ENCODE measurements at regions not wholly inside any gene's neighbourhood (a gene's known extent, or its start where the extent isn't known, plus 50 kb on each side); places are given as distances from the start of the nearest gene placed in this dataset.

GRCh38 chr2:198597648-198598047, 793.3 kb downstream of the PLCL1 start:
- Mint-ChIP-seq H3K36me3 (ENCODE audit: low read depth) (no peaks in the 10 kb centered on the region), H3K9me3 (no peaks in the 10 kb centered on the region), H3K4me1 (no peaks in the 10 kb centered on the region), H3K27ac (no peak overlapping the region), H3K4me3 (no peak overlapping the region), H3K27me3 (no peaks in the 10 kb centered on the region)
- intact Hi-C loops (cut with micrococcal nuclease), result no loop called here
- no peak for DNase-seq

DNA sequence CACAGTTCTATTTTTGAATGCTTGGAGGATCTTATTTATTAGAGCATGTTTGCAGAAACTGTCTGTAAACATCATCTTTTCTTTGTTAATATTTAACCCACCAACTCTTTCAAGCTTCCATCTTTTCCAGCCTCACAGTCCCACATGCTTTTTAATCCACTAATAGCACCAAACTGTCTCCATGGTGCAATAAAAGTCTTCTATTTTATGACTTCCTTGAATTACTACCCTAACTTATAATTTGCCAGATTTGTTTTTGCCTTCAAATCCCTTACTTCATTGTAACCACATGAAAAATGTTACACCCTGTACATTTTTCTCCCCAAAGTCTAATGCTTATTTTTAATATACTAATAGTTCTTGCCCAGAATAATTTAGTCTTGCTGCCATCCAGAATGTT, 792.6 kb downstream of the PLCL1 start:
- Mint-ChIP-seq H3K27me3 (no peaks in the 10 kb centered on the region), H3K4me1 (no peaks in the 10 kb centered on the region), H3K36me3 (ENCODE audit: low read depth) (no peaks in the 10 kb centered on the region), H3K4me3 (no peak overlapping the region), H3K9me3 (no peaks in the 10 kb centered on the region), H3K27ac (no peak overlapping the region)
- no peak for DNase-seq
- intact Hi-C loops (cut with micrococcal nuclease), result no loop called here

GRCh38 chr2:198595721-198596120, 791.3 kb downstream of the PLCL1 start:
- H3K27me3 Mint-ChIP-seq, result no peaks in the 10 kb centered on the region
- H3K4me1 Mint-ChIP-seq, result no peaks in the 10 kb centered on the region
- no peaks in the 10 kb centered on the region for H3K36me3 Mint-ChIP-seq (ENCODE audit: low read depth)
- no peak for DNase-seq
- H3K9me3 Mint-ChIP-seq, result no peaks in the 10 kb centered on the region
- no peak overlapping the region for H3K27ac Mint-ChIP-seq
- H3K4me3 Mint-ChIP-seq, result no peak overlapping the region
- intact Hi-C loops (cut with micrococcal nuclease), result no loop called here

DNA sequence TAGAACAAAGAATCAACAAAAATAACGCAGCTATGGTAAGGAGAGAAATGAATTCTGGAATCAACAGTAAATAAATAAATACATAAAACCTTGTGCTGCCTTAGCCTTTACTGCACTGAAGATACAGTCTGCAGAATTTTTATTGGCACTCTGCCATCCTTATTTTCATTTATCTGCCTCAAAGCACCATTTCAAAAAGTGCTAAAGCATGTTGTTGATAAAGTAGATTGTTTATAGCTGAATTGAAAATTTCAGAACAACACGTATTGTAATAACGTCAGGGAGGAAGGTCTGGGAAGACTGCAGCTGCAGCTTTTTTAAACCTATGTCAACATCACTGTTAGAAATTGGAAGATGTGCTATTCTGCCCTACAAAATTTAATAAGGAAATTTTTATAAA, 787.2 kb downstream of the PLCL1 start:
- Mint-ChIP-seq H3K9me3 (no peaks in the 10 kb centered on the region), H3K36me3 (ENCODE audit: low read depth) (no peaks in the 10 kb centered on the region), H3K27me3 (no peaks in the 10 kb centered on the region), H3K4me1 (no peaks in the 10 kb centered on the region), H3K4me3 (no peak overlapping the region), H3K27ac (no peak overlapping the region)
- DNase-seq, result no peak
- intact Hi-C loops (cut with micrococcal nuclease), result no loop called here

DNA sequence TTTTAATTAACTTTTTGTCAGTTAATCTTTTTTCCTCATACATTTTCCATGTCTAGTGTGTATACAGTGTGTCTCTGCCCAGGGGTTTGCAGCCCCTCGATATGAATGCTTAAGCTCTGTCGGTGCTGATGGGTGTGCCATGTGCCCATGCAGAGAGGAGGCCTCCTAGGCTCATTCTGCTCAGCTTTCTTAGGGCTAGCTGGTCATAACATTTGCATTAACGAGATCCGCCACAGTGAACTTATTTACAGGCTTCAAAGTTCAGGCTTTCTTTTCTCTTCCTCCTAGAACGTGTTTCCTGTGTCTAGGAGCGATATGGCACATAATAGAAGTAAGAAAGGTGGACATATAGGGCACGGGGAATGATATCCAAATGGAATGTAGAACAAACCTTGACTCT, 783.3 kb downstream of the PLCL1 start:
- Mint-ChIP-seq H3K4me3 (no peak overlapping the region), H3K4me1 (no peaks in the 10 kb centered on the region), H3K36me3 (ENCODE audit: low read depth) (no peaks in the 10 kb centered on the region), H3K27ac (no peak overlapping the region), H3K27me3 (no peaks in the 10 kb centered on the region), H3K9me3 (no peaks in the 10 kb centered on the region)
- intact Hi-C loops (cut with micrococcal nuclease), result no loop called here
- DNase-seq, result no peak

GRCh38 chr2:198587240-198587639, 782.8 kb downstream of the PLCL1 start:
- no peak overlapping the region for H3K4me3 Mint-ChIP-seq
- no peaks in the 10 kb centered on the region for H3K36me3 Mint-ChIP-seq (ENCODE audit: low read depth)

GRCh38 chr2:198571393-198571792, 767.0 kb downstream of the PLCL1 start:
- DNase-seq, result no peak
- intact Hi-C loops (cut with micrococcal nuclease), result no loop called here
- H3K9me3 Mint-ChIP-seq, result no peaks in the 10 kb centered on the region
- no peak overlapping the region for H3K27ac Mint-ChIP-seq
- H3K4me1 Mint-ChIP-seq, result no peaks in the 10 kb centered on the region
- no peaks in the 10 kb centered on the region for H3K27me3 Mint-ChIP-seq
- no peaks in the 10 kb centered on the region for H3K36me3 Mint-ChIP-seq (ENCODE audit: low read depth)
- no peak overlapping the region for H3K4me3 Mint-ChIP-seq

More at GRCh38 chr2:198587240-198587639, 782.8 kb downstream of the PLCL1 start:
- intact Hi-C loops (cut with micrococcal nuclease), result no loop called here
- Mint-ChIP-seq H3K27me3 (no peaks in the 10 kb centered on the region), H3K27ac (no peak overlapping the region), H3K4me1 (no peaks in the 10 kb centered on the region), H3K9me3 (no peaks in the 10 kb centered on the region)
- no peak for DNase-seq

GRCh38 chr2:198558176-198558575, 753.8 kb downstream of the PLCL1 start:
- Mint-ChIP-seq H3K4me1 (no peaks in the 10 kb centered on the region), H3K27ac (no peak overlapping the region), H3K4me3 (no peak overlapping the region), H3K27me3 (no peaks in the 10 kb centered on the region), H3K9me3 (no peaks in the 10 kb centered on the region), H3K36me3 (ENCODE audit: low read depth) (no peaks in the 10 kb centered on the region)
- no peak for DNase-seq
- intact Hi-C loops (cut with micrococcal nuclease), result no loop called here

GRCh38 chr2:198546122-198546521, 741.7 kb downstream of the PLCL1 start:
- DNase-seq, result no peak
- intact Hi-C loops (cut with micrococcal nuclease), result no loop called here
- no peak overlapping the region for H3K27ac Mint-ChIP-seq
- H3K4me1 Mint-ChIP-seq, result no peaks in the 10 kb centered on the region
- no peaks in the 10 kb centered on the region for H3K36me3 Mint-ChIP-seq (ENCODE audit: low read depth)
- H3K27me3 Mint-ChIP-seq, result no peaks in the 10 kb centered on the region
- H3K4me3 Mint-ChIP-seq, result no peak overlapping the region
- H3K9me3 Mint-ChIP-seq, result no peaks in the 10 kb centered on the region

DNA sequence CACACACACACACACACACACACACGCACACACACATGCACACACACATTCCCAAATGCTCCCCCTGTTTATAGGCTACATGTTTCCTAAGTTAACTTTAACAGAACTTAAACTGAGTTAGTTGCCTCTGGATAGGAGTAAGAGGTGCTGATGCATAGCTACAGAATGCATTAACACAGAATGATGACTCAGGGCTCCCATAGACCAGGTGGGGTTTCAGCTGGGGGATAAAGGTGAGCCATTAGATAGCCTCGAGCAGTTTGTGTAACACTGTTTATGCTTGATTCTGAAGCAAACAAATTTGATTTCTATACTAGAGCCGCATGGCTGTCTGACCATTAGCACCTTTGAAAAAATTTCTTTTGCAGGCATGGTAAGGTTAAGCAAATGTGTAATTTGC, 741.0 kb downstream of the PLCL1 start:
- intact Hi-C loops (cut with micrococcal nuclease), result no loop called here
- no peak overlapping the region for H3K4me3 Mint-ChIP-seq
- no peaks in the 10 kb centered on the region for H3K9me3 Mint-ChIP-seq
- DNase-seq, result no peak
- H3K36me3 Mint-ChIP-seq (ENCODE audit: low read depth), result no peaks in the 10 kb centered on the region
- no peaks in the 10 kb centered on the region for H3K27me3 Mint-ChIP-seq
- no peak overlapping the region for H3K27ac Mint-ChIP-seq
- H3K4me1 Mint-ChIP-seq, result no peaks in the 10 kb centered on the region

- Mint-ChIP-seq H3K36me3 (ENCODE audit: low read depth) (no peaks in the 10 kb centered on the region), H3K27me3 (no peaks in the 10 kb centered on the region), H3K4me3 (no peak overlapping the region), H3K27ac (no peak overlapping the region), H3K4me1 (no peaks in the 10 kb centered on the region), H3K9me3 (no peaks in the 10 kb centered on the region)
- intact Hi-C loops (cut with micrococcal nuclease), result no loop called here
- no peak for DNase-seq
Measured at GRCh38 chr2:198544461-198544860, 740.1 kb downstream of the PLCL1 start.

DNA sequence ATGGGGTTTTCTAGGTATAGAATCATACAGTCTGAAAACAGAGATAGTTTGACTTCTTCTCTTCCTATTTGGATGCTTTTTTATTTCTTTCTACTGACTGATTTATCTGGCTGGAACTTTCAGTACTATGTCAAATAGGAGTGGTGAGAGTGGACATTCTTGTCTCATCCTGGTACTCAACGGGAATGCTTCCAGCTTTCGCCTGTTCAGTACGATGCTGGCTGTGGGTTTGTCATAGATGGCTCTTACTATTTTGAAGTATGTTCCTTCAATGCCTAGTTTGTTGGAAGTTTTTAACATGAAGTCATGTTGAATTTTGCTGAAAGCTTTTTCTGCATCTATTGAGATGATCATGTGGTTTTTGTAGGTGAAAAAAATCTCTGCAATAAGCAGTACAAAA, 730.4 kb downstream of the PLCL1 start:
- H3K36me3 Mint-ChIP-seq (ENCODE audit: low read depth), result no peaks in the 10 kb centered on the region
- H3K27me3 Mint-ChIP-seq, result no peaks in the 10 kb centered on the region
- H3K9me3 Mint-ChIP-seq, result no peaks in the 10 kb centered on the region
- H3K4me1 Mint-ChIP-seq, result no peaks in the 10 kb centered on the region
- H3K4me3 Mint-ChIP-seq, result no peak overlapping the region
- no peak overlapping the region for H3K27ac Mint-ChIP-seq
- DNase-seq, result no peak
- intact Hi-C loops (cut with micrococcal nuclease), result no loop called here

- no peak overlapping the region for H3K4me3 Mint-ChIP-seq
- H3K27ac Mint-ChIP-seq, result no peak overlapping the region
- no peak for DNase-seq
- H3K36me3 Mint-ChIP-seq (ENCODE audit: low read depth), result no peaks in the 10 kb centered on the region
- no peaks in the 10 kb centered on the region for H3K27me3 Mint-ChIP-seq
- no peaks in the 10 kb centered on the region for H3K9me3 Mint-ChIP-seq
- H3K4me1 Mint-ChIP-seq, result no peaks in the 10 kb centered on the region
- intact Hi-C loops (cut with micrococcal nuclease), result no loop called here
Measured at GRCh38 chr2:198525211-198525969, 721.0 kb downstream of the PLCL1 start.

GRCh38 chr2:198523710-198524109, 719.3 kb downstream of the PLCL1 start:
- no peaks in the 10 kb centered on the region for H3K27me3 Mint-ChIP-seq
- H3K9me3 Mint-ChIP-seq, result no peaks in the 10 kb centered on the region
- no peak overlapping the region for H3K27ac Mint-ChIP-seq
- H3K4me1 Mint-ChIP-seq, result no peaks in the 10 kb centered on the region
- no peak overlapping the region for H3K4me3 Mint-ChIP-seq
- intact Hi-C loops (cut with micrococcal nuclease), result no loop called here
- no peaks in the 10 kb centered on the region for H3K36me3 Mint-ChIP-seq (ENCODE audit: low read depth)
- no peak for DNase-seq

GRCh38 chr2:198518935-198519334, 714.5 kb downstream of the PLCL1 start:
- no peak overlapping the region for H3K27ac Mint-ChIP-seq
- DNase-seq, result no peak

More at GRCh38 chr2:198518935-198519334, 714.5 kb downstream of the PLCL1 start:
- H3K4me3 Mint-ChIP-seq, result no peak overlapping the region
- no peaks in the 10 kb centered on the region for H3K9me3 Mint-ChIP-seq
- H3K36me3 Mint-ChIP-seq (ENCODE audit: low read depth), result no peaks in the 10 kb centered on the region
- H3K27me3 Mint-ChIP-seq, result no peaks in the 10 kb centered on the region
- intact Hi-C loops (cut with micrococcal nuclease), result no loop called here
- no peaks in the 10 kb centered on the region for H3K4me1 Mint-ChIP-seq

Measured in activated CD4-positive, alpha-beta T cell treated with anti-CD3 and anti-CD28 coated beads, Interleukin-2, amount 10 ng/mL, durations not matched to agents 24 days and 14 days (primary cell).